ENCODE measurements at regions not wholly inside any gene's neighbourhood (a gene's known extent, or its start where the extent isn't known, plus 50 kb on each side); places are given as distances from the start of the nearest gene placed in this dataset.

- TF ChIP-seq CTCF (IDR thresholded peaks at IDR 0.05 in 4 of 5, conservative IDR thresholded peaks at IDR 0.05 in 1 of 5): no peak
- TF ChIP-seq POLR2A (IDR thresholded peaks at IDR 0.05): no peak
Measured at GRCh38 chr13:52947921-52948373, 80.7 kb upstream of the OLFM4 start.
